Fibroblast of mammary gland (primary cell): ENCODE measurements at regions not wholly inside any gene's neighbourhood (a gene's known extent, or its start where the extent isn't known, plus 50 kb on each side); places are given as distances from the start of the nearest gene placed in this dataset.

Experiments
- DNase-seq: peaks from one replicate; pipeline ENCODE4 v3.0.0-alpha.2; 2010; ENCODE audit warnings: low read depth
- H3K4me3 ChIP-seq: 2 replicates; pipeline ENCODE4 v1.5.1; 2011; ENCODE audit warnings: low read depth, mild to moderate bottlenecking, low read length, moderate library complexity; ENCODE audit not compliant: control insufficient read depth
- CTCF ChIP-seq: conservative IDR thresholded peaks from 2 replicates; pipeline ENCODE4 v1.5.1; 2011; ENCODE audit warnings: low read depth, low read length, inconsistent platforms; ENCODE audit not compliant: control insufficient read depth, insufficient read depth

DNA sequence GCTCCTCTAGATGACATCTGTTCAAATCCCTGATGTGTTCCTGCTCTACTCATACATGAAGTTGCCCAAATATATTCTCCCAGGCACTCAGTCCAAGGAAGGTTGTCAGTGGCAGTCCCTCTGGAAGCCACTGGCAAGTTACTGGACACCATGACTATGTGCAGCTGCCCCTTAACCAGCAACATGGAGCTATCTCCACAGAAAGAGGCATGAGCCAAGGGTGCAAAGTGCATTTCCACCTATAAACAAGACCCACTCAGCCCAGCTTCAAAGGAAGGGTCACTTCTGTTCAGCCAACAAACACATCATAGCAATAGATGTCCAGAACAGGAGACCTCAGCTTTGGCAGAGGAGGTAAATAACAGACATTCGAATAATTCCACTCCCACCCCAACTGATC lies 217.6 kb upstream of the PMEPA1 start:
- no peak for DNase-seq
- H3K4me3 ChIP-seq, result no peak overlapping the region
- TF ChIP-seq CTCF, result no peak

- no peak for DNase-seq
- no peak for TF ChIP-seq CTCF
- no peak overlapping the region for H3K4me3 ChIP-seq
These were observed 212.9 kb upstream of the PMEPA1 start for GRCh38 chr20:57922706-57923105.

- no peak for DNase-seq
- no peak overlapping the region for H3K4me3 ChIP-seq
- no peak for TF ChIP-seq CTCF
These were observed 212.3 kb upstream of the PMEPA1 start for GRCh38 chr20:57922083-57922482.

DNA sequence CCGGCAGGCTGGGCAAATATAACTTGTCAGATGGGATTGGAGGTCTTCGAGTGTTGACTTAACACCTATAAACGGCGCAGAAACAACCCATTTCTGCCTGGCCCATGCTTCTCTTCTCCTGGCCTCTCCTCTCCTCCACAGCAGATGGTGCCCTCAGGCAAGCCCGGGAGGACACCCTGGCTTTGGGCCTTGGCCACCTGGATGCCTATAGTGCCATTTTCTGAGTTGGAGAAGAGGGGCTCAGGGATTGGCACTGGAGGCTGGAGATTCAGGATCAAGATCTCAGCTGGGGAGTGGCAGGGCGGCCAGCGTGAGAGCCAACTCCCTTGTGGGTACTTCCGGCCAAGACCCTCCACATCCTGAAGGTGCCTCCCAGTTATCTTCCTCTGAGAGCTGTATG lies 211.9 kb upstream of the PMEPA1 start:
- no peak overlapping the region for H3K4me3 ChIP-seq
- no peak for DNase-seq
- no peak for TF ChIP-seq CTCF

DNA sequence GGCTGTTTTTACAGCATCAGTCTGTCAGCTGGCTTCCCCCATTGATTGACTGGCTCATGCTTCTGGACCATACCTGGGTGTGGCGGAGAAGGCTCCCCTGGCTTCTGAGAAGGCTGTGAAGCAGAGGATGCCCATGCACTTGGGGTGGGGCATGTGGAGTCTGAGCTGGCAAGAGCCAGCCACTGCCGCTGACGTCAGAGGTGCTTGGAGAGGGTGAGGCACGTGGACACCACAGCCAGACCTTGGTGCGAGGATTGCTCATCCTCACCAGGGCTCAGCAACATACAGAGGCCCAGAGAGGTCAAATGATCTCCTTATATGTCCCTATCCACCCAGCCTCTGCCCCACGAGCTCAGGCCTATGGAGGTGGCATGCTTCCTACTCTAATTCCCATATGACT lies 211.2 kb upstream of the PMEPA1 start:
- TF ChIP-seq CTCF, result no peak
- H3K4me3 ChIP-seq, result no peak overlapping the region
- no peak for DNase-seq

- TF ChIP-seq CTCF, result no peak
- H3K4me3 ChIP-seq, result no peak overlapping the region
- DNase-seq, result no peak
These were observed 209.2 kb upstream of the PMEPA1 start for GRCh38 chr20:57919049-57919448.

- no peak for TF ChIP-seq CTCF
- no peak for DNase-seq
- no peak overlapping the region for H3K4me3 ChIP-seq
These were observed 208.7 kb upstream of the PMEPA1 start for GRCh38 chr20:57918551-57918950.
